Vagina (tissue), 2 donors: ENCODE measurements at regions not wholly inside any gene's neighbourhood (a gene's known extent, or its start where the extent isn't known, plus 50 kb on each side); places are given as distances from the start of the nearest gene placed in this dataset.

Source experiments
- POLR2A ChIP-seq, 2 donors: fragments of 450-650 bp; IDR thresholded peaks; one replicate each; pipeline ENCODE4 v1.6.1; 2017; ENCODE audit warnings: antibody characterized with exemption in 2 of 2, mild to moderate bottlenecking in 2 of 2, moderate library complexity in 2 of 2
- TF ChIP-seq, protein P1 (sequence below), 3 experiments: fragments of 450-650 bp in 2 of 3; fragments of 200-600 bp in 1 of 3; sonication (generic) in 1 of 3; IDR thresholded peaks; one replicate each; pipeline ENCODE4 v1.5.1; 2017 to 2019; ENCODE audit warnings: antibody characterized with exemption in 3 of 3, mild to moderate bottlenecking in 2 of 3, moderate library complexity in 2 of 3

DNA sequence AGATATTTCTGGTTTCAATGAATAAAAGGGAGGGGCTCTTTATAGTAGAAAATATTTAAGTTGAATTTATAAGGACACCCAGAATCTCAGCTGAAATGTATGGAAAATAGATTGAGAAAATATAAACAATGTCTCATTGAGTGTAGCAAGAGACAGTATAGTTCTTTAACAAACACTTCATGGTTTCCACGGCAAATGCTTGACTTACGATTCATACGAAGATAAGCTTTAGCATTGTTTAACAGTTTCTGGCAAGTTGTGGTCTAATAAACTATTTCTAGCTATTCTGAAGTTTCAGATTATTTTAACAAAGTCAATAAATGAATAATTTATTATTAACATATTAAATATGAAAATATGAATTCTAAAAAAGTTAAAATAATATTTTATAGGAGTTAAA, 1419.4 kb downstream of the KCNT2 start:
- TF ChIP-seq, protein P1, sequence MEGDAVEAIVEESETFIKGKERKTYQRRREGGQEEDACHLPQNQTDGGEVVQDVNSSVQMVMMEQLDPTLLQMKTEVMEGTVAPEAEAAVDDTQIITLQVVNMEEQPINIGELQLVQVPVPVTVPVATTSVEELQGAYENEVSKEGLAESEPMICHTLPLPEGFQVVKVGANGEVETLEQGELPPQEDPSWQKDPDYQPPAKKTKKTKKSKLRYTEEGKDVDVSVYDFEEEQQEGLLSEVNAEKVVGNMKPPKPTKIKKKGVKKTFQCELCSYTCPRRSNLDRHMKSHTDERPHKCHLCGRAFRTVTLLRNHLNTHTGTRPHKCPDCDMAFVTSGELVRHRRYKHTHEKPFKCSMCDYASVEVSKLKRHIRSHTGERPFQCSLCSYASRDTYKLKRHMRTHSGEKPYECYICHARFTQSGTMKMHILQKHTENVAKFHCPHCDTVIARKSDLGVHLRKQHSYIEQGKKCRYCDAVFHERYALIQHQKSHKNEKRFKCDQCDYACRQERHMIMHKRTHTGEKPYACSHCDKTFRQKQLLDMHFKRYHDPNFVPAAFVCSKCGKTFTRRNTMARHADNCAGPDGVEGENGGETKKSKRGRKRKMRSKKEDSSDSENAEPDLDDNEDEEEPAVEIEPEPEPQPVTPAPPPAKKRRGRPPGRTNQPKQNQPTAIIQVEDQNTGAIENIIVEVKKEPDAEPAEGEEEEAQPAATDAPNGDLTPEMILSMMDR (IDR thresholded peaks at IDR 0.05) = no peak
- TF ChIP-seq POLR2A (IDR thresholded peaks at IDR 0.05) = no peak
